Type B pancreatic cell (in vitro differentiated cells): ENCODE measurements at regions not wholly inside any gene's neighbourhood (a gene's known extent, or its start where the extent isn't known, plus 50 kb on each side); places are given as distances from the start of the nearest gene placed in this dataset.
"Not testable (repeated sequence)": the region's sequence is repeated elsewhere in the genome, so short reads cannot be mapped to it uniquely, and the experiment has no call there.

ENCODE experiments used
- DNase-seq: peaks from one replicate; pipeline ENCODE4 v3.0.0; 2021; ENCODE audit warnings: mixed read lengths; ENCODE audit not compliant: unreplicated experiment; ENCODE audit errors: extremely low spot score
- H3K27ac Mint-ChIP-seq: 2 replicates; pipeline ENCODE4 v1.8.0; 2021; ENCODE audit warnings: mild to moderate bottlenecking, mixed read lengths
- H3K27me3 Mint-ChIP-seq: 2 replicates; pipeline ENCODE4 v1.8.0; 2021; ENCODE audit warnings: mixed read lengths
- H3K36me3 Mint-ChIP-seq: 2 replicates; pipeline ENCODE4 v1.8.0; 2021; ENCODE audit warnings: mixed read lengths
- H3K4me1 Mint-ChIP-seq: one replicate; pipeline ENCODE4 v1.8.0; 2021; ENCODE audit warnings: mixed read lengths; ENCODE audit not compliant: unreplicated experiment
- H3K4me3 Mint-ChIP-seq: 2 replicates; pipeline ENCODE4 v1.8.0; 2021; ENCODE audit warnings: mild to moderate bottlenecking, mixed read lengths
- H3K9me3 Mint-ChIP-seq: 2 replicates; pipeline ENCODE4 v1.8.0; 2021; ENCODE audit warnings: mixed read lengths
- TF ChIP-seq, protein P1 (sequence below): fragments of 200-600 bp; sonication (generic); conservative IDR thresholded peaks from 2 replicates; pipeline ENCODE4 v1.5.0; 2021; ENCODE audit warnings: antibody characterized with exemption, mild to moderate bottlenecking

DNA sequence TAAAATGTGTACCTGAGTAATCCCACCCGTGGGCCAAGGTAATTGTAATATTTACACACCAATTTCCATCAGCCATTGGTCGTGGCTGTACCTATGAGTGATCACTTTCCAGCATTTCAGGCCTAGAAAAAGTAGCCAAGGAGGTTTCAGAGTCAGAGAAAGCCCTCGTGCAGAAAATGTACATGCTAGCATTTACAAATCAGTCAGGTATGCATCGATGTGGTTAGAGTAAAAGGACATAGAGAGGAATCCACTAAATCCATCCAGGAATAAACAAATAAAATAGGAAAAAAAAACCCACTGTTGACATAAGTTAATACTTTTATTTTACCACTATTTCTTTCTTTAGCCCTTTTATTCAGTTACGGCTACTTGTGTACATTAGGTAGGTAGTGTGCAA is 256.8 kb downstream of the TRIML1 start:
- TF ChIP-seq, protein P1, sequence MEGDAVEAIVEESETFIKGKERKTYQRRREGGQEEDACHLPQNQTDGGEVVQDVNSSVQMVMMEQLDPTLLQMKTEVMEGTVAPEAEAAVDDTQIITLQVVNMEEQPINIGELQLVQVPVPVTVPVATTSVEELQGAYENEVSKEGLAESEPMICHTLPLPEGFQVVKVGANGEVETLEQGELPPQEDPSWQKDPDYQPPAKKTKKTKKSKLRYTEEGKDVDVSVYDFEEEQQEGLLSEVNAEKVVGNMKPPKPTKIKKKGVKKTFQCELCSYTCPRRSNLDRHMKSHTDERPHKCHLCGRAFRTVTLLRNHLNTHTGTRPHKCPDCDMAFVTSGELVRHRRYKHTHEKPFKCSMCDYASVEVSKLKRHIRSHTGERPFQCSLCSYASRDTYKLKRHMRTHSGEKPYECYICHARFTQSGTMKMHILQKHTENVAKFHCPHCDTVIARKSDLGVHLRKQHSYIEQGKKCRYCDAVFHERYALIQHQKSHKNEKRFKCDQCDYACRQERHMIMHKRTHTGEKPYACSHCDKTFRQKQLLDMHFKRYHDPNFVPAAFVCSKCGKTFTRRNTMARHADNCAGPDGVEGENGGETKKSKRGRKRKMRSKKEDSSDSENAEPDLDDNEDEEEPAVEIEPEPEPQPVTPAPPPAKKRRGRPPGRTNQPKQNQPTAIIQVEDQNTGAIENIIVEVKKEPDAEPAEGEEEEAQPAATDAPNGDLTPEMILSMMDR, result no peak
- no peaks in the 10 kb centered on the region for H3K27me3 Mint-ChIP-seq
- no peaks in the 10 kb centered on the region for H3K36me3 Mint-ChIP-seq
- peaks cover 10% of the 10 kb centered on the region for H3K4me1 Mint-ChIP-seq
- no peak for DNase-seq
- no peak overlapping the region for H3K4me3 Mint-ChIP-seq
- H3K27ac Mint-ChIP-seq, result no peak overlapping the region
- peaks cover 4% of the 10 kb centered on the region for H3K9me3 Mint-ChIP-seq

DNA sequence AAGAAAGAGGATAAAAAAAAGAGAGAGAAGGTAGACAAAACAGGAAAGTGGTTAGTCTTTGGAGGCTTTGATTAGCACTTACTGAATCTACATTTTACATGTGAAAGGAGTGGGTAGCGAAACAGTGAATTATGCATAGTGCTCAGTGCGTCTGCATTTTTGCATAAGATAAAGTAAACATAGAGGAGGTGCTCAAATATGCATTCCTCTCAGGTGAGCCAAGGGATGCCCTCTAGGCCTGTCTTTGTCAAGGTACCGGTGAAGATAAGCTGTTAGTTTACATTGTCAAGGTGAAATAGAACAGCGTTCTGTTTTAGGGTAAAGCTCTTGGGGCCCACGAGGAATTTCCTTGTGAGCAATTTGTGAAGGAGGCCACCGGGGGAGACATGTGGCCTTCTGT is 260.6 kb downstream of the TRIML1 start:
- H3K4me1 Mint-ChIP-seq, result peaks cover 10% of the 10 kb centered on the region
- H3K4me3 Mint-ChIP-seq, result no peak overlapping the region
- no peaks in the 10 kb centered on the region for H3K9me3 Mint-ChIP-seq
- H3K27ac Mint-ChIP-seq, result no peak overlapping the region
- no peaks in the 10 kb centered on the region for H3K27me3 Mint-ChIP-seq
- no peaks in the 10 kb centered on the region for H3K36me3 Mint-ChIP-seq
- TF ChIP-seq, protein P1, result no peak
- no peak for DNase-seq

DNA sequence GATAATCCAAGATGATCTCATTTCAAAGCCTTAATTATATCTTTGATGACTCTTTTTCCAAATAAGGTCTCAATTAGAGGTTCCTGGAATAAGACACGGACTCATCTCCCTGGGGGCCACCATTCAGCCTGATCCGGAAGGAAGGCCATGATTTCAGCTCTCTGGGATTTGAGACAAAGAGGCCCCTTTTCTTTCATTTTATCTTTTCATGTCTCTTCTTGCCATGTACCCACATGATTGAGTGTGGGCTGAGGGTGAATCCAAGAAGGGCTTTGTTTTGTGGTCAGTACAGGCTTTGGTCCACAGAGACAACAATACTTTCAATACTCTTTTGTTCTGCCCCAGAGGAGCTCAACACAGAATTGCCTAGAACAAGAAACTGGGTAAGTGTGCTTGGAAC is 261.2 kb downstream of the TRIML1 start:
- TF ChIP-seq, protein P1, result no peak
- H3K4me3 Mint-ChIP-seq, result no peak overlapping the region
- no peaks in the 10 kb centered on the region for H3K27me3 Mint-ChIP-seq
- no peaks in the 10 kb centered on the region for H3K36me3 Mint-ChIP-seq
- DNase-seq, result no peak
- H3K4me1 Mint-ChIP-seq, result peaks cover 10% of the 10 kb centered on the region
- peak overlapping the region; percentile 4 for H3K27ac Mint-ChIP-seq
- H3K9me3 Mint-ChIP-seq, result no peaks in the 10 kb centered on the region

DNA sequence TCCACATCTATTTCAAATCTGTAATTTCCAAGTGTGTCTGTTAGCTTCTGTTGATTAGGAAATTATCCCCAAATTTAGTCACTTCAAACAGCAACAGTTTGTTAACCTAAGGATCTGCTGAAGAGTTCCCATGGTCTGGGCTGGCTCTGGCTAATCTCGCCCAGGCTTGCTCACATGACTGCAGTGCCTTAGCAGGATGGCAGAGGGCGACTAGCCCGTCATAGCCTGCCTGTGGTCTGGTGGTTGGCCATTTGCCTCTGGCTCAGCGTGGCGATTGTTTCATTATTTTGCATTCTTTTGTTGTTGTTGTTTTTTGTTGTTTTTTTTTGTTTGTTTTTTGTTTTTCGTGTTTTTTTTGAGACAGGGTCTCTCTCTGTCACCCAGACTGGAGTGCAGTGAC is 264.0 kb downstream of the TRIML1 start:
- Mint-ChIP-seq H3K4me1 (peaks cover 10% of the 10 kb centered on the region), H3K27me3 (no peaks in the 10 kb centered on the region), H3K9me3 (no peaks in the 10 kb centered on the region), H3K36me3 (no peaks in the 10 kb centered on the region), H3K4me3 (no peak overlapping the region), H3K27ac (no peak overlapping the region)
- no peak for DNase-seq
- TF ChIP-seq, protein P1, result no peak

DNA sequence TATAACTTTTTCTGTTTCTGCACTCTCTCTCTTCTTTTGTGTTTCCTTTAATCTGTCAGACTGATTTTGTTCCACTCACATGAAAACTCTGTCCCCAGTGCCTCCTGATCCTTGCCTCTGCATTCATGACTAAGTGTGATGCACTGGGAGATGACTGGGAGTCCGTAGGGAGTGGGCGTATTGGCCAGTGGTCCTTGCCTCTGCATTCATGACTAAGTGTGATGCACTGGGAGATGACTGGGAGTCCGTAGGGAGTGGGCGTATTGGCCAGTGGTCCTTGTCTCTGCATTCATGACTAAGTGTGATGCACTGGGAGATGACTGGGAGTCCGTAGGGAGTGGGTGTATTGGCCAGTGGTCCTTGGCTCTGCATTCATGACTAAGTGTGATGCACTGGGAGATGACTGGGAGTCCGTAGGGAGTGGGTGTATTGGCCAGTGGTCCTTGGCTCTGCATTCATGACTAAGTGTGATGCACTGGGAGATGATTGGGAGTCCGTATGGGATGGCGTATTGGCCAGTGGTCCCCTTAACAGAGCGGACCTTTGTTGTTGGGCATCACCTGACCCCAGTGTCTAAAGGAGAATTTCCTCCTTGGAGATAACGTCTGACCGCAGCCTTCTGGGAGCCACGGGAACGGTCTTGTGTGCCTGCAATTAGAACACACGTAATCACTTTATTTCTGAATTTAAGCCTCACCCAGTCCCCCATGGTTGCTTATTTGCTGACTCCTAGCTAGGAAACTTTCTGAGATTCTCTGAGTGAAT is 266.0 kb downstream of the TRIML1 start:
- not testable (repeated sequence) for H3K9me3 Mint-ChIP-seq, H3K27ac Mint-ChIP-seq, H3K4me3 Mint-ChIP-seq, H3K36me3 Mint-ChIP-seq, DNase-seq, H3K27me3 Mint-ChIP-seq, H3K4me1 Mint-ChIP-seq

DNA sequence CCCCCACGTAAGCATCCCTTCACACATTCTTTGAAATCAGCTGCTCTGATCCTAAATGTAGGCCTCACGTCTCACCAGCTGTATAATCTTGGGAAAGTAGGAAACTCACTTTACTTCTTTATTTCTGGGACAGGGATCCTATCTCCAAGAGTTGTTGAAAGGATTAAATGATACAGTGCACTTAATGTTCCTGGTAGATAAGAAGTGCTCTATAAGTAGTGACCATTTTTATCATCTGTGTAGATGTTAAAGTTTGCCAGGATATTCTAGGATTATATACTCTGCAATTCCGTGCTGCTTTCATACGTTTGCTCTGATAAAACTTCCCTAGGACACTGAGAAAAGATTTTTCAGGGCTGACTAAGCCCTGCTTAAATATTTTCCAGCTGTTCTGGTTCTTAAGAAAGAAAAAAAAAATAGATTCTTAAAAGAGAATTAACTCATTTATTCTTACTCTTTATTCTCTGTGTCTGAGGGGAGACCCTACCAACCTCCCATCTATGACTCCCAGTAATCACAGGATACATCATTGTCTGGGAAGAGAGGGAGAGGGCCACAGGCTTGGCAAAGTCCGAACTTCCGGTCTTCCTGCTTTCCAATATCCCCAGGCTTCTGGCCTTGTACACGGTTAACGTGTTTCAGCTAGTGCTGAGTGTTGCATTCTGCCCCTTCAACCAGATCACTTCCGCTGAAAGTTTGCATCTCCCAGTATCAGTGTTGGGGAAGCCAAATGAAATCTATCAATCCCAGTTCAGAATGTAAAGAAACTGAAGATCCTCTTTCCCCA is 269.2 kb downstream of the TRIML1 start:
- no peak for DNase-seq
- H3K27ac Mint-ChIP-seq, result no peak overlapping the region

More for the DNA sequence above, 269.2 kb downstream of the TRIML1 start:
- Mint-ChIP-seq H3K4me3 (no peak overlapping the region), H3K4me1 (no peaks in the 10 kb centered on the region), H3K27me3 (no peaks in the 10 kb centered on the region), H3K9me3 (no peaks in the 10 kb centered on the region), H3K36me3 (no peaks in the 10 kb centered on the region)
- TF ChIP-seq, protein P1, result no peak
